PC-9 (cell line): ENCODE measurements at regions not wholly inside any gene's neighbourhood (a gene's known extent, or its start where the extent isn't known, plus 50 kb on each side); places are given as distances from the start of the nearest gene placed in this dataset.

Experiments used
- CTCF ChIP-seq: fragments of 200-600 bp; sonication (generic); conservative IDR thresholded peaks from 2 replicates; pipeline ENCODE4 v1.6.1; 2017; ENCODE audit warnings: mixed run types, antibody characterized with exemption, mild to moderate bottlenecking, moderate library complexity
- EZH2 ChIP-seq: fragments of 200-600 bp; sonication (generic); IDR thresholded peaks from 2 replicates; pipeline ENCODE4 v1.8.0; 2017; ENCODE audit warnings: antibody characterized with exemption, low read depth

GRCh38 chr4:119858176-119858575 is 208.5 kb downstream of the MAD2L1 start:
- TF ChIP-seq EZH2, result no peak
- no peak for TF ChIP-seq CTCF
